SH-SY5Y (cell line): ENCODE measurements at regions not wholly inside any gene's neighbourhood (a gene's known extent, or its start where the extent isn't known, plus 50 kb on each side); places are given as distances from the start of the nearest gene placed in this dataset.

Experiments used
- GATA2 ChIP-seq: IDR thresholded peaks from 2 replicates; pipeline ENCODE4 v1.6.1; 2011; ENCODE audit warnings: mild to moderate bottlenecking, low read depth, low read length
- GATA3 ChIP-seq: IDR thresholded peaks from 2 replicates; pipeline ENCODE4 v1.6.1; 2011; ENCODE audit warnings: low read depth, mild to moderate bottlenecking, low read length, moderate library complexity

DNA sequence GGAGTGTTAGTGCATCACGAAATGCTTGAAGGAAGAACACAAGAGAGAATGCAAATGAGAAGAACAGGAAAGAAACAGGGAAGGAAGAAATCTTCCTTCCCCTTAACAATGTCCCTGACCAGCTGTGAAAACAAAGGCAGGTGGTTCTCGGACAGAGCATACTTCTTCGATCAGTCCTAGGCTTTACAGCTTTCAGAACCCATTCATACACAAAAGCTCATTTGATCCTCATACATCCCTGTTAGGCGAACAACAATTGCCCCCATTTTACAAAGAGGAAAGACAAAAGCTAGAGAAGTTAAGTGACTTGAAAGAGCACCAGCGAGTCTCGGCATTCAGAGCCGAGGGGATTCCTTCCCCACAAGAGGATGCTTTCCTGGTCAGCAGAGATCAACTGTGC, 57.2 kb upstream of the LRRC55 start:
- TF ChIP-seq GATA3 (no peak), GATA2 (no peak)

DNA sequence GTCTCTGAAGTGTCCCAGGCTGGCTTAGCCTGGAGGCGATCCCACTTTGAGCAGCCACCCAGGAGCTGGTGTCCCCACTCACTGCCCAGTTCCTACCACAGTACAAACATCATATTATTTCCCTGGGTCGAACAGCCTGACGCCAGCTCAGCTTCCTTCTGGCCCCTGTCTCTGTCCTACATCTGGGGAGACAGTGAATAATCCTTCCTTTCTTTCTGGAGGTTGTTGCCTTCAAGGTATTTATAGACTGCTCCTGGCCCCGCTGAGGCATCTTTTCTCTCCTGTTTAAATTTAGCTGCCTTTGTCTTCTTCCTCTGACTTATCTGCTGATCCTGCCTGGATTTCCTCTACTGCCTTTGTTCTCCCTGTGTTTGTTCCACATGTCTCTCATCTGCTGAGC, 56.8 kb upstream of the LRRC55 start:
- TF ChIP-seq GATA2 (no peak), GATA3 (no peak)

- no peak for TF ChIP-seq GATA3
Measured at GRCh38 chr11:57126766-57127400, 54.9 kb upstream of the LRRC55 start.

GRCh38 chr11:57131080-57131790, 50.5 kb upstream of the LRRC55 start:
- TF ChIP-seq GATA2 (no peak), GATA3 (no peak)
